ENCODE measurements at regions not wholly inside any gene's neighbourhood (a gene's known extent, or its start where the extent isn't known, plus 50 kb on each side); places are given as distances from the start of the nearest gene placed in this dataset.

GRCh38 chr7:25552998-25553397 lies 324.7 kb upstream of the NPVF start:
- Histone ChIP-seq H3K4me3 (no peak overlapping the region), H3K27ac (no peak overlapping the region)
- TF ChIP-seq, protein P1, sequence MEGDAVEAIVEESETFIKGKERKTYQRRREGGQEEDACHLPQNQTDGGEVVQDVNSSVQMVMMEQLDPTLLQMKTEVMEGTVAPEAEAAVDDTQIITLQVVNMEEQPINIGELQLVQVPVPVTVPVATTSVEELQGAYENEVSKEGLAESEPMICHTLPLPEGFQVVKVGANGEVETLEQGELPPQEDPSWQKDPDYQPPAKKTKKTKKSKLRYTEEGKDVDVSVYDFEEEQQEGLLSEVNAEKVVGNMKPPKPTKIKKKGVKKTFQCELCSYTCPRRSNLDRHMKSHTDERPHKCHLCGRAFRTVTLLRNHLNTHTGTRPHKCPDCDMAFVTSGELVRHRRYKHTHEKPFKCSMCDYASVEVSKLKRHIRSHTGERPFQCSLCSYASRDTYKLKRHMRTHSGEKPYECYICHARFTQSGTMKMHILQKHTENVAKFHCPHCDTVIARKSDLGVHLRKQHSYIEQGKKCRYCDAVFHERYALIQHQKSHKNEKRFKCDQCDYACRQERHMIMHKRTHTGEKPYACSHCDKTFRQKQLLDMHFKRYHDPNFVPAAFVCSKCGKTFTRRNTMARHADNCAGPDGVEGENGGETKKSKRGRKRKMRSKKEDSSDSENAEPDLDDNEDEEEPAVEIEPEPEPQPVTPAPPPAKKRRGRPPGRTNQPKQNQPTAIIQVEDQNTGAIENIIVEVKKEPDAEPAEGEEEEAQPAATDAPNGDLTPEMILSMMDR (IDR thresholded peaks at IDR 0.05), result no peak
- no peak for DNase-seq (ENCODE audit: low spot score)

DNA sequence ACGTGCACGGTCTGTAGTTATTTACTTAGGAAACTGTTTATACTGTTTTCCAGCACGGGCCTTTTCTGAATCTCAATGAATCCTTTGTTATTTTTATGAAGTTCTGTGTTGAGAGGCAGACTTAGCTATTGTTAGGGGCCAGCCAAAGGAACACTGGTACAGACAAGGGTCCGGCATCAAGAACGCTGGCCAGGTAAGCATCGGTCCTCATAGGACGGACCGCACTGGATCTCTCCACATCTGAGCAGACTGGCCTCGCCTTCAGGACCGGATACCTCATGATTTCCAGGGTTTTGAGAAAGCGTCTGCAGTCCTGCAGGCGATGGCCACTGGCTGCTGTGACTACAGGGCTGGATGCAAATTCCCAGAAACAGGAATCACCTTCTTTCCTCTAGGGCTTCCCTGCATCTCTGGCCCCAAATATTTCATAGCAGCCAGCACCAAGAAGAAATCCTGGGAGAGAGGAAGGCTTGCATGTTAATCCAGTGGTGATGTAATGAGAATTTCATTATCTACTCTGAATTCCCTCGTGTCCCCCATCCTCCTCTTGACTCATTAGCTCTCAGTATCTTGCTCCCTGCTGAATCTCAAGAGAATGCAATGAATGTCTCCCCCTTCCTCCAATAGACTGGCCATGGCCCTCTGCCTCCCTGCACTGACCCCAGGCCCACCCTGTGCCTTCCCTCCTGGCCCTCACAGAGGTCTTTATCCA lies 325.4 kb upstream of the NPVF start:
- Histone ChIP-seq H3K4me3 (no peak overlapping the region), H3K27ac (no peak overlapping the region)
- TF ChIP-seq, protein P1 (IDR thresholded peaks at IDR 0.05), result no peak
- no peak for DNase-seq (ENCODE audit: low spot score)

DNA sequence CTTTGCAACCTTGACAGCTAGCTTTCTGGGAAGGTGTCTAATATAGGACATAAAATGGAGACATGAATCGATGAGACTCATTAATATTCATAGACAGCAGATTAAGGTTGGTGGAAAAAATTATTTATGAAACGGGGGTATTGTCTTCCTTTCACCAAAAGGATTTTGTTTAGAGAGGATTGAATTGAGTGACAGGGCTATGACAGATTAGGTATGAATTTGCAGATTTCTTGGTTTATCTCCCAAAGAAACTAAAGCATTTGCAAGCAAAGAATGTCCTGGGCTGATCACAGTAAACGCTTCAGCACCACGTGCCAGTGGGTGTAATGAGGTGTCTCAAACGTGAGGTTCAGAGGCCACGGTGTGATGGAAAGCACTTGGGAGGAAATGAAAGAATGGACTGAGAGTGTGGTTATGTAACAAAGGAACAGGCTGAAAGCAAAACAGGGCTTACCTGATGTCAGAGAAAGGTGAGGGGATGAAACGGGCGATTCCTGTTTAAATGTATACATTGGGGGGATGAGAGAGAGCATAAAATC lies 329.2 kb upstream of the NPVF start:
- TF ChIP-seq, protein P1 (IDR thresholded peaks at IDR 0.05), result no peak
- Histone ChIP-seq H3K4me3 (no peak overlapping the region), H3K27ac (no peak overlapping the region)
- no peak for DNase-seq (ENCODE audit: low spot score)

DNA sequence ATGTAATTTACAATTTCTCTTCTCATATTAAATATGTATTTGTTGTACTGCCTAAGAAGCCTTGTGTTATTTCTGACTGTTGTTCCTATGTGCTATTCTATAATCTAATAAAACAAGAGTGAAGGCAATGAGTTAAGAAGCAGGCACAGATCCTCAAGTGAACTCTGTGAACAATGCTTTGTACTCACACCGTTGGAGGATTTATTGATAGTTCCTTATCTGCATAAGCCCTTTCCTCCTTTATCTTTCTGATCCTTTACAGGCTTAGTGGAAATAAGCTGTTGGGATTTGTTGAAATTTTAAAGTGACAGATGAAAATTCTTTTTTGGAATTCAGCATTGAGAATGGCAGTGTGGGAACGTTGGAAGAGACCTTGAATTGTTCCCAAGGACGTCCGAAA lies 329.6 kb upstream of the NPVF start:
- TF ChIP-seq, protein P1 (IDR thresholded peaks at IDR 0.05), result no peak
- Histone ChIP-seq H3K4me3 (no peak overlapping the region), H3K27ac (no peak overlapping the region)
- DNase-seq (ENCODE audit: low spot score), result no peak

- TF ChIP-seq, protein P1 (IDR thresholded peaks at IDR 0.05), result no peak
- no peak overlapping the region for H3K4me3 ChIP-seq
- no peak for DNase-seq (ENCODE audit: low spot score)
- no peak overlapping the region for H3K27ac ChIP-seq
Observed at GRCh38 chr7:25558605-25559004, 330.3 kb upstream of the NPVF start.

DNA sequence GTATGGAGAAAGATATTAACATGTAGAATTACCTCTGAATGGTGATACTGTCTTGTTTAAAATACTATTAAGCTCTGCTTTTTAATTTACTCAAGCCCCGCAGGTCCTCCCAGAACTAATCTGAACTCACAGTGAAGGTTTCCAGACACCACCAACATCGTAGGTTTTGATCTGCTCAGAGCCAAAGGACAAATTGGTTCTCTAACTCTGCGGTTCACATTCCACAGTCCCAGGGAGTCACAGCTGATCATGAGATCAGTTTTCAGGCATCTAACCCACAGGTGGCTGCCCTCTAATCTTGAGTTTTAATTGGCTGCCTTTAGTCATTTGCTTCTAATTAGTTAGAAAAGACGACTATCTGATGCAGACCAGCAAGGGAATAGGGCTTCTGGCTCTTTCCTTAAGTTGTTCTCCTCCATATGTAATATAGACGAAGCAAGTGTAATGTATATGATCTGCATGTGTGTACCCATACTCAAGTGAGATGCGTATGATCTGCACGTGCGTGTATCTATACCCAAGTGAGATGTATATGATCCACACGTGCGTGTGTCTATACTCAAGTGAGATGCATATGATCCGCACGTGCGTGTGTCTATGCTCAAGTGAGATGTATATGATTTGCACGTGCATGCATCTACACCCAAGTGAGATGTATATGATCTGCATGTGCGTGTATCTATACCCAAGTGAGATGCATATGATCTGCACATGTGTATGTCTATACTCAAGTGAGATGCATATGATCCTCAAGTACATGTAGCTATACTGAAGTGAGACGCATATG lies 331.5 kb upstream of the NPVF start:
- no peak overlapping the region for H3K4me3 ChIP-seq
- DNase-seq (ENCODE audit: low spot score), result no peak
- TF ChIP-seq, protein P1 (IDR thresholded peaks at IDR 0.05), result no peak
- no peak overlapping the region for H3K27ac ChIP-seq
